Ovary (tissue), 1 donor: ENCODE measurements at regions not wholly inside any gene's neighbourhood (a gene's known extent, or its start where the extent isn't known, plus 50 kb on each side); places are given as distances from the start of the nearest gene placed in this dataset.

Experiments used
- EP300 ChIP-seq: sonication (generic); formaldehyde crosslinking; IDR thresholded peaks from one replicate; pipeline ENCODE4 v1.6.1; 2017; ENCODE audit warnings: antibody characterized with exemption
- POLR2A ChIP-seq: fragments of 450-650 bp; IDR thresholded peaks from one replicate; pipeline ENCODE4 v1.6.1; 2017; ENCODE audit warnings: antibody characterized with exemption, mild to moderate bottlenecking, moderate library complexity

GRCh38 chr6:135576055-135576454 lies 78.5 kb upstream of the AHI1 start:
- TF ChIP-seq EP300 (no peak), POLR2A (no peak)
